ENCODE measurements at regions not wholly inside any gene's neighbourhood (a gene's known extent, or its start where the extent isn't known, plus 50 kb on each side); places are given as distances from the start of the nearest gene placed in this dataset.

DNA sequence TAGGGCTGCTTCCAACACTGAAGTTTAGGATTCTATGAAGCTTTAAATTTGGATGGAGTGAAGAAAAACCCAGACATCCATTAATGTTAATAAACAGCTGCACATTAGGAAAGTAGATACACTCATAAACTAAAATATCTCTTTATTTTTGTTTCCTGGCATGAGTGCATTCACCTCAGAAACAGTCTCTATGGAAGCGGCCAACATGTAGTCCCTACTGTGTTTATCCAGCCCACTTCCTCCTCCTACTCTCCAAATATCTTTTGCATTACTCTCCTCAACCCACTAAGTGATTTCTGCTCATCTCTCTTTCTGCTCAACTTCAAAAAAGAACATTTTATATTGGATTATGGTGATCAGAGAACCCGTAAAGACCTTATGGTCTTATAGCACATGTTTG is 180.3 kb upstream of the MXRA5 start:
- BruUV-seq (replicated peaks), result no TSS peak
- Histone ChIP-seq H2AFZ (ENCODE audit: low read depth, low read length) (no peak overlapping the region), H3K27me3 (ENCODE audit: control insufficient read depth in 2 of 2, insufficient read depth in 2 of 2, low read length in 2 of 2) (no peaks in the 10 kb centered on the region), H3K9me3 (replicated peaks; ENCODE audit: control insufficient read depth, insufficient read depth, low read length) (no peaks in the 10 kb centered on the region), H3K27ac (ENCODE audit: insufficient read depth, low read depth, low read length) (no peak overlapping the region), H3K79me2 (ENCODE audit: control insufficient read depth, insufficient read depth, low read length) (no peaks in the 10 kb centered on the region), H4K20me1 (replicated peaks; ENCODE audit: control insufficient read depth, extremely low read depth, insufficient read depth, low read length) (no peaks in the 10 kb centered on the region), H3K9ac (replicated peaks; ENCODE audit: extremely low read depth, insufficient read depth, low read length) (no peak overlapping the region), H3K4me2 (ENCODE audit: insufficient read depth, low read length) (no peak overlapping the region), H3K4me1 (ENCODE audit: control insufficient read depth, extremely low read depth, insufficient read depth, low read length) (no peaks in the 10 kb centered on the region), H3K9me1 (replicated peaks; ENCODE audit: control insufficient read depth, extremely low read depth, insufficient read depth, low read length) (no peaks in the 10 kb centered on the region), H3K36me3 (ENCODE audit: control insufficient read depth in 2 of 2, extremely low read depth in 1 of 2, insufficient read depth in 2 of 2, low read length in 2 of 2) (no peaks in the 10 kb centered on the region), H3K4me3 (replicated peaks in 1 of 3; ENCODE audit: insufficient read depth in 1 of 3, low read depth in 1 of 3, low read length in 3 of 3) (no peak overlapping the region)
- intact Hi-C loops (cut with micrococcal nuclease), result no loop called here
- TF ChIP-seq JUN (IDR thresholded peaks at IDR 0.05; ENCODE audit: borderline replicate concordance, insufficient read depth, insufficient read length, low read depth) (no peak), POLR2A (IDR thresholded peaks at IDR 0.05; ENCODE audit: low read depth, low read length) (no peak), MAX (IDR thresholded peaks at IDR 0.05; ENCODE audit: insufficient read depth, insufficient read length) (no peak), MYC (IDR thresholded peaks at IDR 0.05; ENCODE audit: low read depth, low read length) (no peak), CTCF (IDR thresholded peaks at IDR 0.05; ENCODE audit: extremely low read depth in 1 of 2, insufficient read depth in 1 of 2, low read depth in 1 of 2, low read length in 2 of 2) (no peak), GATA2 (IDR thresholded peaks at IDR 0.05; ENCODE audit: insufficient read depth, insufficient read length, low read depth, low read length) (no peak), EZH2 (IDR thresholded peaks at IDR 0.05; ENCODE audit: borderline replicate concordance, low read depth, low read length, severe bottlenecking) (no peak), POLR2AphosphoS5 (IDR thresholded peaks at IDR 0.05; ENCODE audit: insufficient read depth, low read depth, low read length) (no peak), FOS (IDR thresholded peaks at IDR 0.05; ENCODE audit: borderline replicate concordance, insufficient read depth, low read length) (no peak)
- dilution Hi-C loops (cut with MboI; ENCODE audit: extremely low pct_ligation_motif_present, low sequenced_read_pairs), result no loop called here
- DNase-seq (ENCODE audit: low read depth, low spot score) (no peak), FAIRE-seq (no peak)
- ChIA-PET CTCF (no interaction called here), POLR2A (no interaction called here)
